K562 (cell line): ENCODE measurements at regions not wholly inside any gene's neighbourhood (a gene's known extent, or its start where the extent isn't known, plus 50 kb on each side); places are given as distances from the start of the nearest gene placed in this dataset.

ENCODE experiments used
- ATAC-seq: fragments of 200-7000 bp; cut with Tn5 transposase; 3 replicates; pipeline ENCODE4 v1.9.1; 2020; ENCODE audit warnings: moderate library complexity
- BruUV-seq: library from RNA; stranded (reverse); fragments of 400-500 nt; replicated peaks from 2 replicates; lab custom pipeline; 2021; lab: Mats Ljungman, UMichigan
- CTCF ChIA-PET: fragments of 300-600 bp; formaldehyde crosslinking; extraction: SDS; loops from one replicate; lab custom pipeline; 2021; ENCODE audit warnings: low intra/inter-chr PET ratio; lab: Yijun Ruan, JAX
- POLR2A ChIA-PET: fragments of 300-600, 350-650 bp; sonication (Branson Sonifier 250); formaldehyde crosslinking; extraction: SDS; loops from one replicate; lab custom pipeline; 2021; ENCODE audit warnings: antibody characterized with exemption, inconsistent platforms; lab: Yijun Ruan, JAX
- DNase-seq, 4 experiments: peaks; one replicate each; pipeline versions ENCODE4 v3.0.0 to v3.0.0-alpha.2; 2011 to 2018; ENCODE audit warnings: low spot score in 3 of 4, mixed read lengths in 3 of 4; ENCODE audit errors: extremely low read depth in 1 of 4
- FAIRE-seq: peaks from 2 replicates; lab custom pipeline; 2011; peaks lifted over from hg19 to GRCh38; lab: Jason Lieb, UNC
- H2AFZ ChIP-seq: 2 replicates; pipeline ENCODE4 v1.6.0; 2011; ENCODE audit warnings: low read depth, low read length, control low read depth, inconsistent platforms
- H3K27ac ChIP-seq: fragments of 200-600 bp; 3 replicates; pipeline ENCODE4 v1.8.0; 2011; ENCODE audit warnings: low read depth, mild to moderate bottlenecking, control low read depth, inconsistent platforms, low read length, moderate library complexity, mixed read lengths; ENCODE audit errors: extremely low read depth
- H3K27me3 ChIP-seq, 2 experiments: fragments of 300-600 bp in 1 of 2; 2 replicates in 1 of 2; 3 replicates in 1 of 2; pipeline versions ENCODE4 v1.6.0 to v1.8.0; 2011; ENCODE audit warnings: inconsistent platforms in 2 of 2, low read length in 2 of 2, mild to moderate bottlenecking in 1 of 2, mixed read lengths in 1 of 2, moderate library complexity in 1 of 2; ENCODE audit not compliant: control insufficient read depth in 2 of 2, insufficient read depth in 2 of 2
- H3K36me3 ChIP-seq: fragments of 300-600 bp; 3 replicates; pipeline ENCODE4 v1.8.0; 2011; ENCODE audit warnings: mild to moderate bottlenecking, low read length, inconsistent platforms; ENCODE audit not compliant: control insufficient read depth, insufficient read depth
- H3K4me1 ChIP-seq, 2 experiments: fragments of 200-600 bp in 1 of 2; replicated peaks in 1 of 2; 2 replicates in 1 of 2; 3 replicates in 1 of 2; pipeline versions ENCODE4 v1.5.1 to v1.8.0; 2011; ENCODE audit warnings: inconsistent platforms in 2 of 2, low read length in 2 of 2, mild to moderate bottlenecking in 1 of 2, mixed read lengths in 1 of 2, moderate library complexity in 1 of 2; ENCODE audit not compliant: control insufficient read depth in 2 of 2, insufficient read depth in 2 of 2
- H3K4me2 ChIP-seq: 2 replicates; pipeline ENCODE4 v1.6.1; 2011; ENCODE audit warnings: low read length, control low read depth, inconsistent platforms, mixed read lengths; ENCODE audit not compliant: insufficient read depth
- H3K4me3 ChIP-seq: fragments of 200-600 bp; sonication (generic), shearing (Covaris generic); 2 replicates; pipeline ENCODE4 v1.5.1; 2016; ENCODE audit warnings: control low read depth, inconsistent platforms
- H3K79me2 ChIP-seq: fragments of 200-600 bp; 3 replicates; pipeline ENCODE4 v1.8.0; 2011; ENCODE audit warnings: low read length, inconsistent platforms; ENCODE audit not compliant: control insufficient read depth, insufficient read depth
- H3K9ac ChIP-seq, 2 experiments: 2 replicates each; pipeline versions ENCODE4 v1.6.0 to v1.6.1; 2011; ENCODE audit warnings: low read depth in 2 of 2, low read length in 2 of 2, control low read depth in 1 of 2, inconsistent platforms in 1 of 2, mild to moderate bottlenecking in 1 of 2, mixed read lengths in 1 of 2; ENCODE audit not compliant: insufficient read depth in 1 of 2
- H3K9me1 ChIP-seq: one replicate; pipeline ENCODE4 v1.6.0; 2011; ENCODE audit warnings: inconsistent platforms, mild to moderate bottlenecking, low read length, moderate library complexity; ENCODE audit not compliant: control insufficient read depth, insufficient read depth
- H3K9me3 ChIP-seq: replicated peaks from 2 replicates; pipeline ENCODE4 v1.5.1; 2011; ENCODE audit warnings: low read depth, low read length, inconsistent platforms; ENCODE audit not compliant: control insufficient read depth, insufficient read depth
- H4K20me1 ChIP-seq: replicated peaks from 2 replicates; pipeline ENCODE4 v1.6.1; 2011; ENCODE audit warnings: low read length, inconsistent platforms, mixed read lengths; ENCODE audit not compliant: control insufficient read depth, insufficient read depth
- BHLHE40 ChIP-seq: IDR thresholded peaks from 2 replicates; pipeline ENCODE4 v1.6.1; 2011; ENCODE audit warnings: low read length, improper control_type of control experiment
- CHD1 ChIP-seq: fragments of 200-600 bp; sonication (generic); IDR thresholded peaks from one replicate; pipeline ENCODE4 v1.6.1; 2012; ENCODE audit warnings: mild to moderate bottlenecking, moderate library complexity, low read length, inconsistent platforms
- WGBS: fragments of 100-300 bp; shearing (Covaris generic); methylation state at CpG from one replicate; pipeline ENCODE4 v1.1.6; 2016; ENCODE audit warnings: low coverage, mixed read lengths; ENCODE audit not compliant: insufficient coverage; ENCODE audit errors: missing lambda C conversion rate; 5-methylcytosine and 5-hydroxymethylcytosine counted together
- in situ Hi-C: fragments of 300-500 bp; cut with MboI; formaldehyde crosslinking; loops from 4 replicates; pipeline ENCODE4 v1.15.0; 2018; ENCODE audit warnings: inconsistent platforms, mixed read lengths
- intact Hi-C: fragments of 100-400 bp; cut with micrococcal nuclease; formaldehyde crosslinking; loops from 2 replicates; pipeline ENCODE4 v1.14.2; 2022
- TF ChIP-seq, protein P1 (sequence below): fragments of 250-450 bp; sonication (Bioruptor Pico); IDR thresholded peaks from 2 replicates; pipeline ENCODE4 v1.4.0; 2020

DNA sequence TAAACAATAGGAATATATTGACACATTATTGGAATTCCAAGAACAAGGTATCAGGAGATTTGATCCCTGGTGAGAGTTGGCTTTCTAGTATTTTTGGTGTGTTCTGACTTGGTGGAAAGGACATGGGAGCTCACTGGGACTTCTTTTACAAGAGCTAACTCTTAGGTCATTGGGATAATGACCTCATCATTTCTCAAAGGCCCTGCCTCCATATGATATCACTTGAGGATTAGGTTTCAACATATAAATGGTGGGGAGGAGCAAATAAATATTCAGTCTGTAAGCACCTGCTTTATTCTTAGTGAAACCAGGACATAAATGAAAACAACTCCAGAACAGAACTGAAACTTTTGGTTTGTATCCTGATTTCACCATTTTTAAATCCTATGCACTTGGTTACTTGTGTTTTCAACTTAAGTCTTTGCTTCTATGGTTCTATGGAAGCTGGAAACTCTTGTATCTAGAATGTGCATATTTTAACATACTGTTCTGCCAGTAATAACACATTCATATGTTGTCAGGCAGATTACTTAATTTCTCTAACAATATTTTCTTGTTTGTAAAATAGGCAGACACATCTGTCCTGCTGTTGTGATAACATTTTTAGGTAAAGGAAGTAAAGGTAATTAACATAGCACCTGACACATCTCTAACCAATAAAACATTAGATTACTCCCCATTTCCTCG lies 1527.7 kb upstream of the CDH8 start:
- Histone ChIP-seq H3K79me2 (no peaks in the 10 kb centered on the region), H3K9ac (no peak overlapping the region), H3K27me3 (no peaks in the 10 kb centered on the region), H3K9me1 (no peaks in the 10 kb centered on the region), H4K20me1 (no peaks in the 10 kb centered on the region), H3K9me3 (peaks cover 1% of the 10 kb centered on the region; the same call in 1 of the 2 replicates), H2AFZ (no peak overlapping the region), H3K36me3 (no peaks in the 10 kb centered on the region), H3K4me2 (no peak overlapping the region), H3K4me3 (no peak overlapping the region), H3K27ac (no peak overlapping the region), H3K4me1 (no peaks in the 10 kb centered on the region)
- FAIRE-seq (no peak), DNase-seq (no peak), ATAC-seq (no peak)
- CTCF ChIA-PET: no interaction called here
- POLR2A ChIA-PET: no interaction called here
- no TSS peak for BruUV-seq
- in situ Hi-C loops: no loop called here
- intact Hi-C loops: no loop called here
- WGBS: 0% methylated on average over 1 of the region's 1 CpG
- TF ChIP-seq, protein P1, sequence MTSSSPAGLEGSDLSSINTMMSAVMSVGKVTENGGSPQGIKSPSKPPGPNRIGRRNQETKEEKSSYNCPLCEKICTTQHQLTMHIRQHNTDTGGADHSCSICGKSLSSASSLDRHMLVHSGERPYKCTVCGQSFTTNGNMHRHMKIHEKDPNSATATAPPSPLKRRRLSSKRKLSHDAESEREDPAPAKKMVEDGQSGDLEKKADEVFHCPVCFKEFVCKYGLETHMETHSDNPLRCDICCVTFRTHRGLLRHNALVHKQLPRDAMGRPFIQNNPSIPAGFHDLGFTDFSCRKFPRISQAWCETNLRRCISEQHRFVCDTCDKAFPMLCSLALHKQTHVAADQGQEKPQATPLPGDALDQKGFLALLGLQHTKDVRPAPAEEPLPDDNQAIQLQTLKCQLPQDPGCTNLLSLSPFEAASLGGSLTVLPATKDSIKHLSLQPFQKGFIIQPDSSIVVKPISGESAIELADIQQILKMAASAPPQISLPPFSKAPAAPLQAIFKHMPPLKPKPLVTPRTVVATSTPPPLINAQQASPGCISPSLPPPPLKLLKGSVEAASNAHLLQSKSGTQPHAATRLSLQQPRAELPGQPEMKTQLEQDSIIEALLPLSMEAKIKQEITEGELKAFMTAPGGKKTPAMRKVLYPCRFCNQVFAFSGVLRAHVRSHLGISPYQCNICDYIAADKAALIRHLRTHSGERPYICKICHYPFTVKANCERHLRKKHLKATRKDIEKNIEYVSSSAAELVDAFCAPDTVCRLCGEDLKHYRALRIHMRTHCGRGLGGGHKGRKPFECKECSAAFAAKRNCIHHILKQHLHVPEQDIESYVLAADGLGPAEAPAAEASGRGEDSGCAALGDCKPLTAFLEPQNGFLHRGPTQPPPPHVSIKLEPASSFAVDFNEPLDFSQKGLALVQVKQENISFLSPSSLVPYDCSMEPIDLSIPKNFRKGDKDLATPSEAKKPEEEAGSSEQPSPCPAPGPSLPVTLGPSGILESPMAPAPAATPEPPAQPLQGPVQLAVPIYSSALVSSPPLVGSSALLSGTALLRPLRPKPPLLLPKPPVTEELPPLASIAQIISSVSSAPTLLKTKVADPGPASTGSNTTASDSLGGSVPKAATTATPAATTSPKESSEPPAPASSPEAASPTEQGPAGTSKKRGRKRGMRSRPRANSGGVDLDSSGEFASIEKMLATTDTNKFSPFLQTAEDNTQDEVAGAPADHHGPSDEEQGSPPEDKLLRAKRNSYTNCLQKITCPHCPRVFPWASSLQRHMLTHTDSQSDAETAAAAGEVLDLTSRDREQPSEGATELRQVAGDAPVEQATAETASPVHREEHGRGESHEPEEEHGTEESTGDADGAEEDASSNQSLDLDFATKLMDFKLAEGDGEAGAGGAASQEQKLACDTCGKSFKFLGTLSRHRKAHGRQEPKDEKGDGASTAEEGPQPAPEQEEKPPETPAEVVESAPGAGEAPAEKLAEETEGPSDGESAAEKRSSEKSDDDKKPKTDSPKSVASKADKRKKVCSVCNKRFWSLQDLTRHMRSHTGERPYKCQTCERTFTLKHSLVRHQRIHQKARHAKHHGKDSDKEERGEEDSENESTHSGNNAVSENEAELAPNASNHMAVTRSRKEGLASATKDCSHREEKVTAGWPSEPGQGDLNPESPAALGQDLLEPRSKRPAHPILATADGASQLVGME: no peak
- no peak for TF ChIP-seq BHLHE40
- no peak for TF ChIP-seq CHD1
